ENCODE measurements at regions not wholly inside any gene's neighbourhood (a gene's known extent, or its start where the extent isn't known, plus 50 kb on each side); places are given as distances from the start of the nearest gene placed in this dataset.
"Not testable (repeated sequence)": the region's sequence is repeated elsewhere in the genome, so short reads cannot be mapped to it uniquely, and the experiment has no call there.

DNA sequence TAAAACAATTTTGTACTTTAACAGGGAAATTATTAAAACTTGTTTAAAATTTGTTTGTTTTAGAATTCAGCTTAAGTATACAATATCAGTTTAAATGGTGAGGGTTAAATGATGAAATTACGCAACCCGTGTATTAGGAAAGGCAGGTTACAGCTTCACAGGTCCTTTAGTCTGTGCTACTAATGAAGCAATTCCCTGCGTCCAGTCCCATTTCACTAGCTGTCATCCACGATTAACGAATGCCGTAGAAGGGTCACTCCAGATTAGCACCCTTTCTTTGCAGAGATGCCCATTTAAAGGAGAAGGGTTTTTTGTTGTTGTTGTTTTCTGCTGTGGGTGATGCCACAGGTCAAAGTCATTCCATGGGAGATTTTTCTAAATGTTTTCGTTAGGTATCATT, 457.6 kb upstream of the SLC10A2 start:
- no peak for DNase-seq

DNA sequence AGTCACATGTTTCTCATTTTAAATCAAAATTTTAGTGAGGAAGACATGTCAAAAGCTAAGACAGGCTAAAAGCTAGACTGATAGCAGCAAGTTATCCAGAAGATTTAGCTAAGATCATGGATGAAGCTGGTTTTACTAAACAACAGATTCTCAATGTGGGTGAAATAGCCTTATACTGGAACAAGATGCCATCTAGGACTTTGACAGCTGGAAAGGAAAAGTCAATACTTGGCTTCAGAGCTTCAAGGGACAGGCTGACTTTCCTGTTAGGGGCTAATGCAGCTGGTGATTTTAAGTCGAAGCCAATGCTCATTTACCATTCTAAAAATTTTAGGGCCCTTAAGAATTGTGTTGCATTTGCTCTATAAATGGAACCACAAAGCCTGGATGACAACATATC, 455.3 kb upstream of the SLC10A2 start:
- DNase-seq, result no peak

DNA sequence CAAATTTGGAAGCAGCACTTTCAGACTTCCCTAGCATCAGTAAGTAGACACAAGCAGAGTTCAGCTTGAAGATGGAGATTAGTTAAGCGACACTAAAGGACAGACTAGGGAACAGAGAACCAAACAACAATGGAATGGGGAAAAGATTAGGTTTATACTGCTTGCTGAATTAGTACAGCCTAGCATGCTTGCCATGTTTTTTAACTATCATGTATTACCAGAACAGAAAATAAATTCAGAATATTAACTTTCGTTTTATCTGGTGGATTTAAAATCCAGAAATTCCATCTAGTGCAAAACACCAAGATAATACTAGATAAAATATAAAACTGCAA, 451.5 kb upstream of the SLC10A2 start:
- no peak for DNase-seq

DNA sequence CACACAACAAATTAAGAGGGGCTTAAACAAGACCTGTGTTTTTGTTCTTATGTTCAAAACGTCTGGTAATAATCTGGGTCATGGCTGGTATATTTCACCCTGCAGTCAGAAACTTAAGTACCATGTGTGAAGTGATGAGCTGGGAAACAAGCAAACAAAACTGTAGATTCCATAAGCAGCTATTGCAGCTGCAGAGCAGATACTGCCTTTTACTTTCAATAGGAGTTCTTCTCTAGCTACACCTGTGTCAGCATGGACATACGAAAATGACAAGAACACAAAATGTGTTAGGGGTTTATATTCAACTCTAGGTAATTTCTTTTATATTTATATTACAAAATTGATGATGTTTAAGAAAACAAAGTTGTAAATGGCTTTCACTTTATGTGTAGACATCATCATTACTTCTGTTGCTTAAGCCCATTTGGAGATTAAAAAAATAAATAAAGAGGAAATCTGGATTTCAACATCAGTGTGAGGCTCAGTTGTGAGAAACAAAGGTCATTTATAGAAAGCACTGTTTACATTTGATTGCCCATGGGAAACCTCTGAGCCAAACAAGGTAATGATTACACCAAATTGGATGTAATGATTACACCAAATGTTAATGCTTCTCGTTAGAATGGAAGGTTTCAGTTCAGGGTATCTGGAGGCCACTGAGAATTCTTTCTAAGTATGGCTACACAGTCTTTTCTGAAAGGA, 451.0 kb upstream of the SLC10A2 start:
- no peak for DNase-seq

DNA sequence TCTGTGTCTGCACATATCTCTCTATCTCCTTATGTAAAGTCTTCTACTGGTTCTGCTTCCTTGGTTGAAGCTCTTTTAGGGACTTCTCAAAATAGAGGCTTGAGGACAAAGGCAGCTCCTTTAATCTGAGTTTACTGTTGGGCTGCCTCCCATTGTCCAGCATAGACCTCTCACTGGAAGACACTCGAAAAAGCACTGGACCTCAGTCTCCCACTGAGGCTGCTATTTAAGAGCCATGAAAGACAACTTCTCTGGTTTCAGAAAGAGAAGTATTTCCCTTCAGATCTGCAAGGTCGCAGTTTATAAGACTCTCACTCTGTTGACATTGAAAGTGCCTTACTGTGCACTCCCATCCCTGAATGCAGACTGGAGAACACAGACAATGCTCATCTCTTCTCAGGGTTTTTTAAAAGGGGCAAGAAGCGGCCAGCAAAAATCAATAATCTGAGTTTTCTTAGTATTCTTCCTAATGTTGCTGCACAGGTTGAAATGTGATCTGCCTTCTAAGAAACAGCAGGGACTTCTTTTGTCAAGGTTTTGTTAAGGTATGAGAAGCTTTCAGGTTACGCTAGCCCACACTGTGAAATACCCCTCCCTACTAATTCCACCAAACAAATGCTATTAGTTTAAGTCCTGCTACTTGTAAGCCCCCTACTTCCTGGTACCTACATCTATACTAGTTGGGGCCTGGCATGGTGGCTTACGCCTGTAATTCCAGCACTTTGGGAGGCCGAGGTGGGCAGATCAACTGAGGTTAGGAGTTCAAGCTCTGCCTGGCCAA, 450.0 kb upstream of the SLC10A2 start:
- no peak for DNase-seq

DNA sequence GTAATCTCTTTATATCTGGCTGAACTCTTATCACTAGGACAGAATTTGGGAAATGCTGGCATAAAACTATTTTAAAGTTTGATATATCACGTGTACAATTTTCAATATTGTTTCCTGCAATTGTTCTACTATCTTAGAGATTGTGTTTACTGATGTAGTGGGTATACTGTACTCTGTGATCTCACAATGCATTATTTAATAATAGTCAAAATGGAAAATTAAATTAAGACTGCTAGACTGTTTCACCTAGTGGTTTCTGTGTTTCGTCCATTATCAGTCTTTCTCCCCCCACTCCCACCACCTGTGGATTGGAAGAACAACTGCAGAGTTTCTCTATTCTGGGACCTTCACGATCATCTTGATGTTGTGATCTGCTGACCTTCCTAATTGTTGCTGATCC, 449.2 kb upstream of the SLC10A2 start:
- DNase-seq, result no peak

DNA sequence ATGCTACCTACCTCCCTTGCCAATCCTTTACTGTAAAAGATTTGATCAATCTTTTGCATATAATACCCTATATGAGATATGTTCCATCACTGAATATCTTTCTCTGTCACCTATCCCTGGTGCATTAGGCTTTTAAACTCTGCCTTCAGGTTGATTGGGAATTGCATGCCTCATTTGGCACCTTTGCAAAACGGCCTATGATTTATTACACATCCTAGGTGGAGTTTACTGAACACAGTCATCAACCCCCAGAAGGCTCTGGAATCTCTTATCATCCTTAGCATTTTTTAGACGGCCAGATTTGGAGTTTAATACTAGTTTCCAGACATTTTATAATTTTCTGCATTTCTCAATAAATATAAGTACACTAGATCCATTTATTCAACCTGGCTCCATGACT, 448.4 kb upstream of the SLC10A2 start:
- no peak for DNase-seq

DNA sequence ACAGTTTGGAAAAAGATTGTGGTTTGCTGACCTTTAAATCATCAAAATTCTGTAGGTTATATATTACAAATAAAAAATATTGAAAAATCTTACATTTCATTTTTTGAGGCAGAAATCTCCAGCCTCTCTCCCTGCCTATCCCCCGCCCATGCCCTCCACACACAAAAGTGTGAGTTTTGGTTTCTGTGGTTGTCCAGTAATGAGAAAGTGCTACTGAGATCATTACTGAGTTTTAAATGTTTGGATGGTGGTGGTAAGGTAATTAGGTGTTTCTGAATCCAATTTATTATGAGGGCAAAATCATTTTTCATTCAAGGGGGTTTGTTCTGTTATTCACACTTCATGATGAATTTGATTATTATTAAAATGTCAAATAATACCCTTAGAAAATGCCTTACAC, 448.0 kb upstream of the SLC10A2 start:
- no peak for DNase-seq

DNA sequence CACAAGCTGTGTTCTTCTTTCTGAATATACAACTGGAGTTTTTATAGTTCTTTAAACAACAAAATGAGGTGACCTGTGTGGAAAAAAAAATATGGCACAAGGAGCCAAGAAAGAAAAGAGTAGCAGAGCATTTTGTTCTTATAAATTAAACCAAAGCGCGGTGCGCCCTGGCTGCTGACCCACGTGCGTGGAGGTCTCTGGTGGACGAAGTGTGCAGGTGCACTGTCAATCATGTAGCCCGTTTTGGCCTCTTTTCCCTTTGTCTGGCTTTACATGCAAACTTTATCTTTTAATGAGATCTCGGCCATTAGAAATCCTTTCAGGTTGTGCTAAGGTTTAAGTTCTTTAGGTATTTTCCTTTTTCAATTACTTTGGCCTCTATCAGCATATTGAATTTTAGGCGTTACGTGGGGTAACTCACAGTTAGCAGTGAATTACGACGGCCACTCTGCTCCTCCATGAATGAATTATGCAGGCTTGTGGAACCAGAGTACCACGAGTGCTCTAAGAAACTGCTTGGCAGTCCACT, 443.9 kb upstream of the SLC10A2 start:
- no peak for DNase-seq

DNA sequence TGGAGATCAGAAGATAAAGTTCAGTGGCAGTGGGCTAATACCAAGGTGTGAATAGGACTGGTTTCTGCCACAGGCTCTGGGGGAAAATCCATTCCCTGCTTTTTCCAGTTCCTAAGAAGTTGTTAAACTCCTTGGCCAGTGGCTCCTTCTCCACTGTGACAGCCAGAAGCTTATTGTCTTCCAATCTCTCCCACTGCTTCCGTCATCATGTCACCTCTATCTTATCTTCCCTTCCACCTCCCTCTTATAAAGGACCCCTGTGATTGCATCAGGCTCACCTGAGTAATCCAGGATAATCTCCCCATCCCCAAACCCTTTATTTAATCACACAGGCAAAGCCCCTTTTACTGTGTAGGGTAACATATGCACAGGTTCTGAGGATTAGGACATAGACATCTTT, 431.2 kb upstream of the SLC10A2 start:
- no peak for DNase-seq

DNA sequence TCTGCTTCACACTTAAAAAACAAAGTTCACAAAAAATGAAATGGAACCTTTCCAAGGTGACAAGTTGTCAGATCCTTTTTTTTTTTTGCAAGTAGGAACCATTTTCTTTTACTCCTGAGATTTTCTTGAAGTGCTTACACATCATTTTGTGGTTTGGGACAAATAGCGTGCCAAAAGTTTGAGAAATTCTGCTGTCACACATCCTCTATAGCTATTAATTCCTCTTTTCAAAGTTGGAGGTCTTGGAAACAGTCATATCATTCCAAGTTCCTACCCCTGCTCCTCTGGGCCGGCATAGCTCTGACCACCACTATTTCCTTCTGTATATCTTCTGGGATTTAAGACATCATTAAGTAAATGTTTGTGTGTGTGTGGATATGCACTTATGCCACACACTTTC, 421.6 kb upstream of the SLC10A2 start:
- no peak for DNase-seq

DNA sequence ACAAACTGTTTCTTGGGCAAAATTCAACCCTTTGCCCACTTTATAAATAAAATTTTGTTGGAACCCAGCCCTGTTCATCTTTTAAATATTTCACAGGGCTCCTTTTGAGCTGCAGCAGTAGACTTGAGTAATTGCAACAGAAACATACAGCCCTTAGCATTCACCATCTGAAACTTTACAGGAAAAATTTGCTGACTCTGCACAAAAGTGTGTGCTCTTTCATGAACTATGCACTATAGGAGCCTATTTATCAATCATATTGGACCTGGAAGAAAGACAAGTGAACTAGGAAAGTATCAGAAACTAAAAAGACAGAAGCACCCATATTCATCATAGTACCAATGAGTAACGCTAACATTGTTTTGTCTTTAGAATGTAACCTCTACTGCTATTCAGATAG, 406.9 kb upstream of the SLC10A2 start:
- no peak for DNase-seq

DNA sequence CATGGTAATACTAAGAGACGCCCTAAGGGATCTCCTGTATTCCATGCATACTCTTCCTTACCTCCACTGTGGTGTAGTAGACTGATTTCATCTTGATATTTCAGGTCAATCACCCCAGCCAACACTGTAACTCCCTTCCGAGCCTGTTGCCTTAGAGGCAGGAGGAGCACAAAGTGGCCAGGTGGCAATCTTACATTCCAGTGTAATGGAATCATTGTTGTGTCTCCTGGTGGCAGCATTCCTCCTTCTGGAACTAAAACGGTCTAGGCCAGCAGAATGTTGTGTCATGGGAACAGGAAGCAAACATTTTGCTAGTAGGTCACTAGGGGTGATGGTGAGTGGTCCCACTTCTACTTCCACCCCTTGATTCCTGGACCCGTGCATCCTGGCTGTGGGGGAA, 405.7 kb upstream of the SLC10A2 start:
- no peak for DNase-seq

DNA sequence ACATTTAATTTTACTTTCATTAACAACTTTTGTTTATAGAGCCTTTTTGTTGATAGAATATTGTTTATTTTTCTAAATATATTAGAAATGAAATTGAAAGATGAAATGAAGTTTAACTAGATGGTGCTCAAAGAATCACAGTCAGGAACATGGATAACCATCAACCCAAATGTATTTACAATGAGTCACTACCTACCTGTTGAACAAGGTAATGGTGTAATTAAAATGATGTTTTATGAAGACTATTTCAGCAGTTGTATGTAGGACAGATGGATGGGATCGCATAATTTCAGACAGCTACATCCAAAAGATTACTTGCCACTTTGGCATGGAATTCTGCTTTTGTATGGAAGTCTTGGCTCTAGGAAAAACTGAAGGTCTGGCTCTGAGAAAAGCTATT, 403.6 kb upstream of the SLC10A2 start:
- DNase-seq, result no peak

DNA sequence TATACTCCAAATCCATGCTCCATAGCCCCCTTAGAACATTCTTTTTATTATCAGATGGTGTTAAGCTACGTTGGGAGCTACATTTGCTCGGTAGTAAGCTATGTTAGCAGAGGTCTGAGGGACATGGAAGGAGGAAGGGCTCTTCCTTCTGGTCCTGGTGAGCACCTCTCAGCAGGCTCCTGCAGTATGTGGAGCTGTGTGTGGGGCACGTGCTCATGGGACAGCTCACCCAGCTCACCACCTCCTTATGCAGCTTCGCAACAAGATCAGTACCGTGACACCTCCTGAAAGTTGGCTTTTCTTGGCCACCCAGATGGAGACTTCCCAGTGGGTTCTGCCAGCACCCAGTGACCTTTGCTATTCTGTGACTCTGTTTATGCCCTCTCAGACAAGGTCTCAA, 400.5 kb upstream of the SLC10A2 start:
- DNase-seq, result no peak

DNA sequence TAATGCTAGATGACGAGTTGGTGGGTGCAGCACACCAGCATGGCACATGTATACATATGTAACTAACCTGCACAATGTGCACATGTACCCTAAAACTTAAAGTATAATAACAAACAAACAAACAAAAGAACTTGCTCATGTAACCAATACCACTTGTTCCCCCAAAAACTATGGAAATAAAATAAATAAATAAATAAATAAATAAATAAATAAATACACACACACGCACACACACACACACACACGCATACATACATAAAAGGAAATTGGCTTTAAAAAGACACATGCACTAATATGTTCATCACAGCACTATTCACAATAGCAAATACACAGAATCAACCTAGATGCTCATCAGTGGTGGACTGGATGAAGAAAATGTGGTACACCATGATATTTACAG, 394.0 kb upstream of the SLC10A2 start:
- DNase-seq, result not testable (repeated sequence)

DNA sequence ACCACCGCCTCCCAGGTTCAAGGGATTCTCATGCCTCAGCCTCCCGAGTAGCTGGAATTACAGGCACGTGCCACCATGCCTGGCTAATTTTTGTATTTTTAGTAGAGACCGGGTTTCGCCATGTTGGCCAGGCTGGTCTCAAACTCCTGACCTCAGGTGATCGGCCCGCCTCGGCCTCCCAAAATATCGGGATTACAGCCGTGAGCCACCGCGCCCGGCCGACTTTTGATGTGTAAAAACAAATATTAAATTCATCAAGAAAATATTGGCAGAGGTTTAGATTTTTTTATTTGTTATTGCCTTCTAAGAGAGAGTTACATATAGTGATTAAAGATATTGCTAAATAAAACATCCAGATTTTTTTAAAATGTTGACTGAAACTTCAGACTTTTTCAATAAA, 390.8 kb upstream of the SLC10A2 start:
- not testable (repeated sequence) for DNase-seq

DNA sequence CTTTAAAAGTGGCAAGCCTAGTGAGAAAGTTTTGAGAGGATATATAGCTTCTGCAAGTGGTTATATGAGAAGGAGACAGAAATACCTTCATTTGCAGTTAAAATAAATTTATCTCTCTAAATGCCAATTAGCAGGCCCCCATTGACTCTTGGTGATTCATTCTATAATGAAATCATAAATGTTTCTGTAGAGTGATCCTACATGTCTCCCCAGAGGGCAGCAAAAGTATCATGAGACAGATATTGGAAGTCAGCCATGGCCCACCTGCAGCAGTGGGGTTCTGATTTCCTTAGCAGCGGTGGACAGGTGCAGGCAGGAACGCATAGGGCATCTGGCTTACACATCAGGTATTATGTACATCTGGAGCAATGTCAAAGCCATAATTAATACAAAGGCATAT, 385.4 kb upstream of the SLC10A2 start:
- no peak for DNase-seq

DNA sequence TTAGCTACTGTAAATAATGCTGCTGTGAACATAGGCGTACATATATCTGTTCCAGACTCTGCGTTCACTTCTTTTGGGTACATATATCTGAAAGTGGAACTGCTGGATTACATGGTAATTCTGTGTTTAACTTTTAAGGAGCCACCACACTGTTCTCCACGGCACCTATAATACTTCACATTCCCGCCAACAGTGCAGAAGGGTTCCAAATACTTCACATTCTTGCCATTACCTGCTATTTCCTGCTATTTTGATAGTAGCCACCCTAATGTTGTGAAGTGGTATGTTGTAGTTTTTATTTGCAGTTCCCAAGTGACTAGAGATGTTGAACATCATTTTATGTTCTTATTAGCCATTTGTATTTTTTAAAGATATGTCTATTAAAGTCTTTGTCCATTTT, 377.4 kb upstream of the SLC10A2 start:
- no peak for DNase-seq

DNA sequence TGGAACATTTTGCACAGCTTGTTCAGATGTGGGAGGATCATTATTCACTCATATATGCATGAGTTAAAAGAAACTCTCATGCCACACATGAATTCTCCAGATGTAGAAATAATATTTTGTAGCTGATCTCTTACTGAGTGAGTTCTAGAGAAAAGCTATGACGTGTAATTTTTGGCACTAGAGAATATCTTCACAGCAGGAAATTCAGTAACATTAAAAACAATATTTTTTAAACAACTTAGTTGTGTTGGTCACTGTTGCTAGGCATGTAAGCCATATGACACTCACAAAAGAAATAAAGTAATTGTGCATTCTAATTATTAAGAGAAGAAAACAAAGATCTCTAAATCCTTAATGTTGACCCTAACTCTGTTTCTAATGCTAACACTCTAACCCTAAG, 371.4 kb upstream of the SLC10A2 start:
- DNase-seq, result no peak

DNA sequence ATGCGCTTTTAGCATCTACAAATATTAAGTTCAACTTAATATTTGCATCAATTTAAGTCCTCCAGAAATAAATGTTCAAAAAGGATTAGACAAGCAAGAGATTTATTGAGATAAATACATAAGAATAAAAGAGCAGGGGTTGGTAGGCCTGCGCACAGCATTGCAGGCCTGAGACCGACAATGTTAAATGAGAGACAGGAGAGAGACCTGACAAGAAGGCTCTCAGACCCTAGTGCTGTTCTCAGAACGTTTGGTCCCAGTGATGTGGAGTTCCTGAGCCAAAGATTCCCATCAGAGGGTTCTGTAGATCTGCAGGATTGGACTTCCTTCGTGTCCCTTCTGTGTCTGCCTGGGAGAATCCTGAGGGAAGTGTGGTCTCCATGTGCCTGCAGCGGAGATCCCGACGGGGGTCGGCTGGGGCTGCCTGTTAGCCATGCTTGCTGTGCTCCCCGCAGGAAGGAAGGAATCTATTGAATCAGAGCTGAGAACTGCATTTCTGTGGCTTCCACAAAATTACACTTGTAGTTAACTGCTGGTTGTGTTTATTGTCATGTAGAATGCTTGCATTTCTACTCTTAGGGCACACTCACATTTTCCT, 369.9 kb upstream of the SLC10A2 start:
- DNase-seq, result no peak

DNA sequence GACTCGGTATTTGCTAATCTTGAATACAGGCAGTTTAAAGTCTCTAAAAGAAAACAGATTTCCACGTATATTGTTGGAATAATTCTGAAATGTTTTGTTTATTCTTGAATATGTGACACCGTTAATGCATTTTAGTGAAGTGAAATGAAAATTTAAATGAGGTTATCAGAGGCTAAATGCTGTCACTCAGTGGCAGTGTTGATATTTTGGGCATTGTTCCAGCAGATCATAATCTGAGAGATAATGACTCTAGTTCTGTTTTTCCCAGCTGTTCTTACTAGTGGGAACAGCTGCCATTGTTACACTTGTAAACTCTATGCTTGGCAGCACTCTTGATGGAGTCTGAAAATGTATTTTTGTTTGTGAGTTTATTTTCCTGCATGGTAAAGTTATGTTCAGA, 365.6 kb upstream of the SLC10A2 start:
- no peak for DNase-seq

DNA sequence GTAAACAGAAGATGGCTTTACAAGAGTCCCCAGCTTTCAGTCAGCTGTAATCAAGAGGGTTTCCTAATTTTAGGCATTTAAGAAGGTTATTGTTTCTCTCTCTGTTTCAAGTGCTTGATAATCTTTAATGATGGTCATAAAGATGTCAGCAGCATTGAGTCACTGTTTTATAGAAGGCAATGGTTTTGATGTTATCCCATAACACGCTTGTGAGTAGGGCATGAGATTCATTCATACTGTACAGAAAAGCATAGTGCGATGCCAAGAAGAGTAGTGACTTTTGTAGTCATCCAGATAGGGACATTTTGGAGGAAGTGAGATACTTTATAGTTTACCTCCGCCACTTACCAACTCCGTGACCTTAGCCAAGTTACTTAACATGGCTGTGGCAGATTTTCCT, 364.2 kb upstream of the SLC10A2 start:
- DNase-seq, result no peak

DNA sequence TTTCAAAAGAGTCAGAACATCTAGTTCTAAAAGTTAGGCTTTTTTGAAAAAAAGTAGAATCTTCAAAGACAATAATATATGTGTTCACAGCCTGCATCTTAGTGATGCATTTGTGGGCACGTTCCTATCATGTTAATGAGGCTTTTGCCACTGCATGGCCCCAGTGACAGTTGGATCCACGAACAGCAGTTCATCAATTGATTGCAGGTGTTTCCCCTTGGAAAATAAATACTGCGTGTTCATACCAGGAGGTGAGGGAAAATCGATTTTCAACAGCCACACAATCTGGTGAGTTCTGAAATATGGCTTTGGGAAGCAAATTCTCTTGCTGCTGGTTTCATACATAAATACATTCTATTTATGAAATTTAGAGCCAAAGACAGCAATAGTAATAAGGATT, 343.8 kb upstream of the SLC10A2 start:
- DNase-seq, result no peak

Measured in femur (tissue), 1 donor.